GM18909 (cell line): ENCODE measurements at regions not wholly inside any gene's neighbourhood (a gene's known extent, or its start where the extent isn't known, plus 50 kb on each side); places are given as distances from the start of the nearest gene placed in this dataset.
"Not testable (repeated sequence)": the region's sequence is repeated elsewhere in the genome, so short reads cannot be mapped to it uniquely, and the experiment has no call there.

Experiments used
- ATAC-seq: cut with Tn5 transposase; IDR thresholded peaks from one replicate; pipeline ENCODE4 v1.9.1; 2021; ENCODE audit warnings: mild to moderate bottlenecking; ENCODE audit not compliant: unreplicated experiment, poor library complexity

- no peak for ATAC-seq
Observed at GRCh38 chr13:33340631-33341030, 55.1 kb upstream of the STARD13 start.

- ATAC-seq: no peak
Observed at GRCh38 chr13:33341861-33342452, 56.4 kb upstream of the STARD13 start.

- no peak for ATAC-seq
Observed at GRCh38 chr13:33345842-33346241, 60.3 kb upstream of the STARD13 start.

DNA sequence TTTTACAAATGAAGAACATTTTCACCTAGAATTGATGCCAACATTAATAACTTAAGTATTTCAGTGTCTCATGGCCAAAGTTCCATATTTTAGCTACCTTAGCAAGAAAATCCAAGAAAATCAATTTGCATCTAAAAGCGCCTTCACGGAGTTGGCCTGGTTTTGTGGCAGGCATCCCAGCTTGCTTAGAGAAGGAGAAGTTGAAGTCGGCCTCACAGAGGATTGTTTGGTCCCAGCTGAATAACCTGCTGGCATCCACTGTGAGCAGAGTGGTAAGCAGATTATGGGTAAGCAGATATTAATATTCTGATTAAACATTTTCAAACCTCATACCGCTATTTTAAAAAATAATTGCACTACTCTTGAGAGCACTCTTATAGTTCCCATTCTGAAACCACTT lies 62.3 kb upstream of the STARD13 start:
- no peak for ATAC-seq

- no peak for ATAC-seq
Observed at GRCh38 chr13:33348366-33348765, 62.8 kb upstream of the STARD13 start.

DNA sequence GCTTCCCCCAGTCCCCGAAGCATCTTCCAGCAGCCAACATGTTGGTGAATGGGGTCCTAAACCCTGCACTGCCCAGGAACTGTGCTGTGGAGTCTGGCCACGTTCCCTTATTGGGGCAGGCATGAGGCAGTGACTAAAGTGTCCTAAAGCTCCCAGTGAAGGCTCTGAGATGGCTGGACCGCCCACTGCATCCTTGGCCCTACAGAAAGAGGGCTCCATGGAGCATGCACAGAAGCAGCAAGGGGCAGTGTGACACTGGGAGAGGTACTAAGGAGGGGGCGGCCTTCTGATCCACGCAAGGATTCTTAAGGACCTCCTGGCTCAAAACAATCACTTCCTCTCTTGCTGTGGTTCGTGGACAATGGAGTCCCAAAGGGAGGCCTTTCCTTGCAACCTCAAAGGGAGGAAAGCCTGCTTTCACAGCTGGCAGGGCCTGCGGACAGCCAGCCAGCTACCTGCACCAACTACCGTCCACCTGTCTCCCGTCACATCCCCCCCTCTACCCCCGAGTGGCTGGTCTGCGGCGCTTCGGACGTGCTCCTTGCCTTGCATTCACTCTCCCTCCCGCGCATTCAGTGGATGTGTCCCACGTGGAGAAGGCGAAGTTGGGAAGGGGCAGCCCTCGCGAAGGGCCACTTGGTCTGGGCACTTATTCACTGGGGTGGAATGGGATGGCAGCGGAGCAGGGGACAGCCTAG lies 63.9 kb upstream of the STARD13 start:
- ATAC-seq: no peak

- no peak for ATAC-seq
Observed at GRCh38 chr13:33349986-33350826, 64.7 kb upstream of the STARD13 start.

GRCh38 chr13:33351319-33351718 lies 65.8 kb upstream of the STARD13 start:
- ATAC-seq: no peak

GRCh38 chr13:33352041-33352440 lies 66.5 kb upstream of the STARD13 start:
- ATAC-seq: no peak

DNA sequence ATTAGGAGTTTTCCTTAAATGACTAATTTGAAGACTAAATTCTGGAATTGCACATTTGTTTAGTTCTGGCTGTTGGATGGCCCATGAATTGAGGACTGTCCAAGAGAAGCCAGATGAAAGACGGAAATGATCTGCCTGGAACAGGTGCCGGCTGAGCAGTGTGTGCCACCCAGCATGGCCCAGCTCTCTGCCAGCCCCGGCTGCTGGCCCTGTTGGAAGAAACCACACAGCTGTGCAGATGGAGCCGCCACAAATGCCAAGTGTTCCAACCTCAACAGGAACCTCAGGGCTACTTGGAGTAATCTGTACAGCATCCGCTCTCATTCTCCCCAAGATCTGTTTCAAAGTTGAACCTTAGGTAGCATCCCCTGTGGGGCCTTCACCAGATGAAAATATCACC lies 67.0 kb upstream of the STARD13 start:
- ATAC-seq: no peak

- ATAC-seq: peak; percentile 77
Observed at GRCh38 chr13:33353210-33353609, 67.7 kb upstream of the STARD13 start.

GRCh38 chr13:33353646-33354045 lies 68.1 kb upstream of the STARD13 start:
- no peak for ATAC-seq

DNA sequence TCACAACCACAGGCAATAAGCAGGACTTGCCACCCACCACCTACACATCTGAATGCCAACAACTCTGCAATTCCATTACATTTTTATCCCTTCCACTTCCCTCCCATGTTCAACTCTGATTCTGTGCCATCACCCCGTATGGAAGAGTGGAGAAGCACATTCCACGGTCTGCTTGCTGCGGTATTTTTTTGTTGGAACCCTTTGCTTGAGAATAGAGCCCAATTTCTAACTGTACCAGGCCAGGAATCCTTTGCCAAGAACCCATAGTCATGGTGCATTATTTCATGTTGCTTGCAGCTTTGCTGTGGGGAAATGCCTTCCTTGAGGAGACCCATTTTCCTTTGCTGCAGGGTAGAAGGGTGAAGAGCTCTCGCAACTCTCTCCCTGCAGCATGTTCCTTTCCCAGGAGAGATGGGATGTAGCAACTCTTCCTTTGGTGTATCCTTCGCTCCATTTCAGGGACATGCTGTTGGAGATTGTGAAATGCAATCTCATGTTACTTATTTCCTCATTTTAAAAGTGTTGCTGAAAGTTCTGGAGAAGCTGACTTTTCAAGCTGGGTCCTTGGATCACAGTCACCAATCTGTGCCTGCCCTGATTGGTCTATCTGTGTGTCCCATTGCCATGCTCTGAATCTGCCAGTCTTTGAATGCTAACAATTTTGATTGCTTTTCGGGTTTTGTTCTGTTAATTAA lies 69.8 kb upstream of the STARD13 start:
- ATAC-seq: no peak

DNA sequence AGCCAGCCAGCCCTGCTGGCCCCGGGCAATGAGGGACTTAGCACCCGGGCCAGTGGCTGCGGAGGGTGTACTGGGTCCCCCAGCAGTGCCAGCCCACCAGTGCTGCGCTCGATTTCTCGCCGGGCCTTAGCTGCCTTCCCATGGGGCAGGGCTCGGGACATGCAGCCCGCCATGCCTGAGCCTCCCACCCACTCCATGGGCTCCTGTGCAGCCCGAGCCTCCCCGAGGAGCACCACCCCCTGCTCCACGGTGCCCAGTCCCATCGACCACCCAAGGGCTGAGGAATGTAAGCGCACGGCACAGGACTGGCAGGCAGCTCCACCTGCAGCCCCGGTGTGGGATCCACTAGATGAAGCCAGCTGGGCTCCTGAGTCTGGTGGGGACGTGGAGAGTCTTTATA lies 72.5 kb upstream of the STARD13 start:
- not testable (repeated sequence) for ATAC-seq

- no peak for ATAC-seq
Observed at GRCh38 chr13:33362986-33363727, 77.6 kb upstream of the STARD13 start.

GRCh38 chr13:33364192-33364591 lies 78.6 kb upstream of the STARD13 start:
- no peak for ATAC-seq

GRCh38 chr13:33366469-33367062 lies 81.0 kb upstream of the STARD13 start:
- ATAC-seq: no peak

- ATAC-seq: no peak
Observed at GRCh38 chr13:33367171-33367895, 81.8 kb upstream of the STARD13 start.

DNA sequence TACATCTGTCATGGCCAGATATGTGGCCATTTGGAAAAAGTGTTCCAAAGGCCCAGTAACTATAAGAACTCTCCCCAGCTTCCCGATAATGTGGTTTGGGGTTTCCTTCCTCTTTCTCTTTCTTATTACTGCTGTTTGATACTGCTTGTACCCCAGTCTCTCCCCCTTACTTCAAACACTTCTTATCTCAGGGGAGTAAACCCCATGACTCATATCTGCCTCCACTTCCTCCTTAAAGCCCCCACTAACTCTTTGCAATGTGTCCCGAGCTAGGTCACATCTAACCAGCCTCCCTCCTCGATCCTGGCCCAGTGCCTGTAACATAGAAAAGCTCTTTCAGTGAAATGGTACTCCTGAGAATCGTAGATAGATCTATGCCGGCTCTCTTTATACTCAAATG lies 82.4 kb upstream of the STARD13 start:
- peak; percentile 82 for ATAC-seq
